ENCODE measurements at regions not wholly inside any gene's neighbourhood (a gene's known extent, or its start where the extent isn't known, plus 50 kb on each side); places are given as distances from the start of the nearest gene placed in this dataset.
"Not testable (repeated sequence)": the region's sequence is repeated elsewhere in the genome, so short reads cannot be mapped to it uniquely, and the experiment has no call there.

- DNase-seq = no peak
Observed at GRCh38 chr5:117680426-117680825, 1105.8 kb upstream of the SEMA6A start.

GRCh38 chr5:117679046-117679445 is 1104.4 kb upstream of the SEMA6A start:
- DNase-seq = no peak

- no peak for DNase-seq
Observed at GRCh38 chr5:117675646-117676045, 1101.0 kb upstream of the SEMA6A start.

- no peak for DNase-seq
Observed at GRCh38 chr5:117671551-117671950, 1096.9 kb upstream of the SEMA6A start.

GRCh38 chr5:117667105-117667504 is 1092.5 kb upstream of the SEMA6A start:
- no peak for DNase-seq

- no peak for DNase-seq
Observed at GRCh38 chr5:117665121-117665520, 1090.5 kb upstream of the SEMA6A start.

GRCh38 chr5:117662361-117662760 is 1087.7 kb upstream of the SEMA6A start:
- DNase-seq = no peak

GRCh38 chr5:117657541-117657940 is 1082.9 kb upstream of the SEMA6A start:
- no peak for DNase-seq

GRCh38 chr5:117652958-117653280 is 1078.3 kb upstream of the SEMA6A start:
- no peak for DNase-seq

- DNase-seq = no peak
Observed at GRCh38 chr5:117652036-117652957, 1077.7 kb upstream of the SEMA6A start.

GRCh38 chr5:117649821-117650220 is 1075.2 kb upstream of the SEMA6A start:
- DNase-seq = no peak

GRCh38 chr5:117645400-117645799 is 1070.8 kb upstream of the SEMA6A start:
- DNase-seq = no peak

GRCh38 chr5:117638581-117638980 is 1064.0 kb upstream of the SEMA6A start:
- DNase-seq = no peak

- DNase-seq = no peak
Observed at GRCh38 chr5:117633093-117633492, 1058.5 kb upstream of the SEMA6A start.

- DNase-seq = no peak
Observed at GRCh38 chr5:117624201-117624600, 1049.6 kb upstream of the SEMA6A start.

GRCh38 chr5:117623042-117623805 is 1048.6 kb upstream of the SEMA6A start:
- DNase-seq = no peak

- no peak for DNase-seq
Observed at GRCh38 chr5:117621921-117622320, 1047.3 kb upstream of the SEMA6A start.

GRCh38 chr5:117615226-117615625 is 1040.6 kb upstream of the SEMA6A start:
- DNase-seq = no peak

- no peak for DNase-seq
Observed at GRCh38 chr5:117614408-117614807, 1039.8 kb upstream of the SEMA6A start.

- no peak for DNase-seq
Observed at GRCh38 chr5:117604845-117605244, 1030.2 kb upstream of the SEMA6A start.

- not testable (repeated sequence) for DNase-seq
Observed at GRCh38 chr5:117599811-117600210, 1025.2 kb upstream of the SEMA6A start.

- no peak for DNase-seq
Observed at GRCh38 chr5:117594166-117594565, 1019.5 kb upstream of the SEMA6A start.

GRCh38 chr5:117590944-117591343 is 1016.3 kb upstream of the SEMA6A start:
- no peak for DNase-seq

GRCh38 chr5:117588611-117589010 is 1014.0 kb upstream of the SEMA6A start:
- DNase-seq = no peak
